Transverse colon (tissue), 4 donors: ENCODE measurements at regions not wholly inside any gene's neighbourhood (a gene's known extent, or its start where the extent isn't known, plus 50 kb on each side); places are given as distances from the start of the nearest gene placed in this dataset.

Experiments
- DNase-seq: peaks from one replicate; pipeline ENCODE4 v3.0.0-alpha.2; 2019
- H3K27ac ChIP-seq, 4 donors: fragments of 200-600 bp; sonication (generic); 2 replicates each; pipeline ENCODE4 v1.5.1; 2016 to 2018; ENCODE audit warnings: inconsistent platforms in 4 of 4
- H3K27me3 ChIP-seq: fragments of 200-600 bp; sonication (generic); 2 replicates; pipeline ENCODE4 v1.5.1; 2017; ENCODE audit warnings: inconsistent platforms
- H3K36me3 ChIP-seq, 4 donors: fragments of 200-600 bp; sonication (generic); 2 replicates each; pipeline ENCODE4 v1.5.1; 2017 to 2019; ENCODE audit warnings: inconsistent platforms in 4 of 4
- H3K4me1 ChIP-seq, 4 donors: fragments of 200-600 bp; sonication (generic); 2 replicates each; pipeline ENCODE4 v1.5.1; 2017 to 2020; ENCODE audit warnings: inconsistent platforms in 4 of 4
- H3K4me3 ChIP-seq, 4 donors: fragments of 200-600 bp; sonication (generic); 1 replicate in 1 of 4; 2 replicates in 3 of 4; pipeline versions ENCODE4 v1.5.1 to v1.6.1; 2017 to 2019; ENCODE audit warnings: inconsistent platforms in 4 of 4
- H3K9me3 ChIP-seq, 2 donors: fragments of 200-600 bp; sonication (generic); 2 replicates each; pipeline ENCODE4 v1.5.1; 2017 to 2019; ENCODE audit warnings: inconsistent platforms in 2 of 2
- EP300 ChIP-seq: sonication (generic); formaldehyde crosslinking; IDR thresholded peaks from one replicate; pipeline ENCODE4 v1.6.1; 2017; ENCODE audit warnings: antibody characterized with exemption, low read depth
- POLR2A ChIP-seq: fragments of 450-650 bp; IDR thresholded peaks from one replicate; pipeline ENCODE4 v1.6.1; 2016; ENCODE audit warnings: antibody characterized with exemption, mild to moderate bottlenecking, moderate library complexity
- POLR2AphosphoS5 ChIP-seq, 3 donors: sonication (generic); formaldehyde crosslinking; IDR thresholded peaks; one replicate each; pipeline ENCODE4 v1.6.1; 2016; ENCODE audit warnings: antibody characterized with exemption in 3 of 3
- WGBS, 2 donors: methylation state at CpG; one replicate each; pipeline ENCODE4 v1.1.5; 2018; ENCODE audit warnings: low coverage in 1 of 2; 5-methylcytosine and 5-hydroxymethylcytosine counted together
- in situ Hi-C, 4 donors: fragments of 200-750 bp; cut with MboI; loops; one replicate each; pipeline versions ENCODE4 v1.15.0 to v1.15.1; 2017; ENCODE audit warnings: low sequenced_read_pairs in 3 of 4, low pct_ligation_motif_present in 1 of 4, low pct_unique_long_range_greater_than_20kb in 1 of 4
- intact Hi-C: fragments of 100-400 bp; cut with DNase I; formaldehyde crosslinking; loops from one replicate; pipeline ENCODE4 v1.15.1; 2023; ENCODE audit warnings: low total_unique reads
- TF ChIP-seq, protein P1 (sequence below), 5 experiments: fragments of 200-600 bp in 3 of 5; fragments of 450-650 bp in 2 of 5; sonication (generic) in 3 of 5; IDR thresholded peaks; 1 replicate in 2 of 5; 2 replicates in 3 of 5; pipeline ENCODE4 v1.5.1; 2016 to 2017; ENCODE audit warnings: antibody characterized with exemption in 5 of 5, inconsistent platforms in 3 of 5, mild to moderate bottlenecking in 2 of 5, moderate library complexity in 1 of 5

DNA sequence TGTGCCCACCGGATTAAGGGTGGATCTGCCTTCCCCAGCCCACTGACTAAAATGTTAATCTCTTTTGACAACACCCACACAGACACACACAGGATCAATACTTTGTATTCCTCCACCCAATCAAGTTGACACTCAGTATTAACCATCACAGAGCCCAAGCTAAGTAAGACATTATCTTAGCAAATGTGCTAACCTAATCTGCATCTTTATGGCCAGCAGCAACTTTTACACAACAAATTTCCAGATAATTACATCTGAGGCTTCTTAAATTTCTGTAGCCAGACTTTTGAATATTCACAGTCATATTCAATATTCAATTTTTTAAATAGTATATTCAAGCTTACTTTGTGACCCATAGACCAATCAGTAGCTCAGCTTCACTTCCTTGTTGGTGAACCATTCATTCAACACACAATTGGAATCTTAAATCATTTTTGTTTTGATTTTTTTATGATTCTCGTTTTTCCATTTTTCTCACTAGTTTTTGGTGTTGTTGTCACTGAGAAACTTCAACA is 594.2 kb downstream of the IPMK start:
- H3K4me1 ChIP-seq, result no peaks in the 10 kb centered on the region
- intact Hi-C loops, result no loop called here
- DNase-seq, result no peak
- no peaks in the 10 kb centered on the region for H3K27me3 ChIP-seq
- no peaks in the 10 kb centered on the region for H3K36me3 ChIP-seq
- TF ChIP-seq EP300 (no peak), POLR2AphosphoS5 (IDR thresholded peaks at IDR 0.05) (no peak), POLR2A (no peak)
- TF ChIP-seq, protein P1, sequence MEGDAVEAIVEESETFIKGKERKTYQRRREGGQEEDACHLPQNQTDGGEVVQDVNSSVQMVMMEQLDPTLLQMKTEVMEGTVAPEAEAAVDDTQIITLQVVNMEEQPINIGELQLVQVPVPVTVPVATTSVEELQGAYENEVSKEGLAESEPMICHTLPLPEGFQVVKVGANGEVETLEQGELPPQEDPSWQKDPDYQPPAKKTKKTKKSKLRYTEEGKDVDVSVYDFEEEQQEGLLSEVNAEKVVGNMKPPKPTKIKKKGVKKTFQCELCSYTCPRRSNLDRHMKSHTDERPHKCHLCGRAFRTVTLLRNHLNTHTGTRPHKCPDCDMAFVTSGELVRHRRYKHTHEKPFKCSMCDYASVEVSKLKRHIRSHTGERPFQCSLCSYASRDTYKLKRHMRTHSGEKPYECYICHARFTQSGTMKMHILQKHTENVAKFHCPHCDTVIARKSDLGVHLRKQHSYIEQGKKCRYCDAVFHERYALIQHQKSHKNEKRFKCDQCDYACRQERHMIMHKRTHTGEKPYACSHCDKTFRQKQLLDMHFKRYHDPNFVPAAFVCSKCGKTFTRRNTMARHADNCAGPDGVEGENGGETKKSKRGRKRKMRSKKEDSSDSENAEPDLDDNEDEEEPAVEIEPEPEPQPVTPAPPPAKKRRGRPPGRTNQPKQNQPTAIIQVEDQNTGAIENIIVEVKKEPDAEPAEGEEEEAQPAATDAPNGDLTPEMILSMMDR (IDR thresholded peaks at IDR 0.05), result no peak
- in situ Hi-C loops, result no loop called here
- 75 to 78% methylated on average over 2 of the region's 2 CpGs for WGBS, 2 donors
- no peak overlapping the region for H3K4me3 ChIP-seq
- H3K9me3 ChIP-seq, result no peaks in the 10 kb centered on the region
- H3K27ac ChIP-seq, result no peak overlapping the region

DNA sequence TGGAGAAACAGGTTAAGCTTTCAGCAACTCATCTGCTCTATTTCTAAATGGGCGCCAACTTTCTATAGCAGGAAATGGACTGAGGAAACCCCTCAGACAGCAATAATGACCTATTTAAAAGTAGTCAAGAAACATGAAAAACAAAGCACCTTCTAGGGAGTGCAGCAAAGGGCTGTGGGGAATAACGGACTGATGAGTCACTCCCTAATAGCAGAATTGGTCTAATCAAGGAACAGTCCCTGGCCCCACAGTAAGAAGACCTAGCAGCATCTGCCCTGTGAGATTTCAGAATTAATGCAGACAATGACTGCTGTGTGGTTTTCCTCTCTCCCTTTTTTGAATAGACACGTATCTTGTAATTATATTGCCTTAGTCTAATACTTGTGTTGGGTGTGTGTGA is 602.9 kb downstream of the IPMK start:
- WGBS, 2 donors, result 56 to 72% methylated on average over 2 to 3 of the region's 3 CpGs
- TF ChIP-seq, protein P1 (IDR thresholded peaks at IDR 0.05), result no peak
- TF ChIP-seq EP300 (no peak), POLR2A (no peak), POLR2AphosphoS5 (IDR thresholded peaks at IDR 0.05) (no peak)

GRCh38 chr10:57663401-57663800 is 604.3 kb downstream of the IPMK start:
- Histone ChIP-seq H3K27ac (no peak overlapping the region), H3K36me3 (no peaks in the 10 kb centered on the region), H3K27me3 (no peaks in the 10 kb centered on the region), H3K9me3 (no peaks in the 10 kb centered on the region), H3K4me1 (no peaks in the 10 kb centered on the region), H3K4me3 (no peak overlapping the region)
- in situ Hi-C loops (no loop called here), intact Hi-C loops (no loop called here)
- TF ChIP-seq POLR2AphosphoS5 (IDR thresholded peaks at IDR 0.05) (no peak), POLR2A (no peak), EP300 (no peak)
- TF ChIP-seq, protein P1 (IDR thresholded peaks at IDR 0.05), result no peak
- no peak for DNase-seq
- 56 to 71% methylated on average over 2 of the region's 2 CpGs for WGBS, 2 donors

More for the DNA sequence above, 602.9 kb downstream of the IPMK start:
- Histone ChIP-seq H3K4me1 (no peaks in the 10 kb centered on the region), H3K36me3 (no peaks in the 10 kb centered on the region), H3K4me3 (no peak overlapping the region), H3K27me3 (no peaks in the 10 kb centered on the region), H3K9me3 (no peaks in the 10 kb centered on the region), H3K27ac (no peak overlapping the region)
- in situ Hi-C loops, result no loop called here
- DNase-seq, result no peak
- intact Hi-C loops, result no loop called here

DNA sequence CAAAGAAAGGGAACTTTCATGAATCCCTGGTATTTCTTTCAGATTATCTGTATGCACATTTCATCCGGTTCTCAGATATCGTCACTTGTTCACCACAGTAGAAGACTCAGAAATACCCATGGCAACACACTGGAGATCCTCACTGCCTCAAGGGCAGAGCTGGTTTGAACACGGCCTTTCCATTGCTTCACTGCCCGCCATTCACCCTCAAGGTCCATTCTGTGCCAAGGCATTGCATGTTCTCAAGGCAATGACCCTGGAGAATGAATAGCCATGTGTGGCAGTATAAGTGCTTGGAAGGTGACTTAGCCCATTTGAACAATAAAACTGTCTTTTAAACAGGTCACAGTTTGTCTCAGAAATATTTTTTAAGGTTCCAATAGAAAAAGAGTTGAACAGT is 606.5 kb downstream of the IPMK start:
- TF ChIP-seq EP300 (no peak), POLR2A (no peak), POLR2AphosphoS5 (IDR thresholded peaks at IDR 0.05) (no peak)
- TF ChIP-seq, protein P1 (IDR thresholded peaks at IDR 0.05), result no peak
- Histone ChIP-seq H3K27me3 (no peaks in the 10 kb centered on the region), H3K36me3 (no peaks in the 10 kb centered on the region), H3K4me1 (no peaks in the 10 kb centered on the region), H3K9me3 (no peaks in the 10 kb centered on the region), H3K4me3 (no peak overlapping the region), H3K27ac (no peak overlapping the region)
- intact Hi-C loops (no loop called here), in situ Hi-C loops (no loop called here)
- DNase-seq, result no peak
- 93 to 100% methylated on average over 1 to 4 of the region's 4 CpGs for WGBS, 2 donors
